ENCODE measurements at regions not wholly inside any gene's neighbourhood (a gene's known extent, or its start where the extent isn't known, plus 50 kb on each side); places are given as distances from the start of the nearest gene placed in this dataset.

DNA sequence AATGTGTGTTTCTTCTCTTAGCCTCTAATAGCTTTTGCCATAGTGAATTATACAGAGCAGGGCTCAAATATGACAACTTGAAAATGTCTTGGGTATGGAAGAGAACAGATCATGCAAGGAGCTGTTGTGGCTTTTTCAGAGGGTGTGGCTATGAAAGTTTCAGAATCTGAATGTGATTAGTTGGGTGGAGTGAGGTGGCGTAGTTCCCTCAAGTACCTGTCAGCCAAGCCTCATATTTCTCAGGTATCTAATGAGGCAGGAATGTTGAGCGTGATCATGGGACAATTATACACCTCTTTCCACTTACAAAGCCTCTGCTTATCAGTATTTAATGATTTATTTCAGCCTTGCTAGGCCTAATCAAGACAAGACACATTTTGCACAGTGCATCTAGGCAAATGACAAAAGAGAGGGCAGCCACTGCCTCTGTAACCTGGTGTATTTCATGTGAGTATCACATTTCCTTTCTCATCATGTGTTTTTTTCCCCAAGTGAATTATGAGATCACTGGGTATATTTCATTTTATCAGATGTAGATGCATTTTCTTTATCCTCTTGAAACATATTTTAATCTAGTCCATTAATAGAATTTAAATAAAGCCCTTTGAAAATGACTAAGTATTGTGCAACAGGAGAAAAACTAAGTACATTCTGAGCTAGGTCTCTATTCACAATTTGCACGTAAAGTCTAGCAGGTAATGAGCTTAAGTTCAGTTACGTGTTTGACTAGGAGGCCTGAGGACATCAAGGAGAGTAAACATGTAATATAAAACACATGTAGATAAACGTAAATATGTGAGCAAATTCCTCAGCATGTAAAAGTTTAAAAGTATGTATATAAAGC, 644.4 kb upstream of the IGFBP3 start:
- POLR2A ChIA-PET, result no interaction called here
- TF ChIP-seq CTCF (IDR thresholded peaks at IDR 0.05) (no peak), EZH2 (IDR thresholded peaks at IDR 0.05; ENCODE audit: borderline replicate concordance, insufficient read depth, low read depth, low read length, poor library complexity, severe bottlenecking) (no peak)

DNA sequence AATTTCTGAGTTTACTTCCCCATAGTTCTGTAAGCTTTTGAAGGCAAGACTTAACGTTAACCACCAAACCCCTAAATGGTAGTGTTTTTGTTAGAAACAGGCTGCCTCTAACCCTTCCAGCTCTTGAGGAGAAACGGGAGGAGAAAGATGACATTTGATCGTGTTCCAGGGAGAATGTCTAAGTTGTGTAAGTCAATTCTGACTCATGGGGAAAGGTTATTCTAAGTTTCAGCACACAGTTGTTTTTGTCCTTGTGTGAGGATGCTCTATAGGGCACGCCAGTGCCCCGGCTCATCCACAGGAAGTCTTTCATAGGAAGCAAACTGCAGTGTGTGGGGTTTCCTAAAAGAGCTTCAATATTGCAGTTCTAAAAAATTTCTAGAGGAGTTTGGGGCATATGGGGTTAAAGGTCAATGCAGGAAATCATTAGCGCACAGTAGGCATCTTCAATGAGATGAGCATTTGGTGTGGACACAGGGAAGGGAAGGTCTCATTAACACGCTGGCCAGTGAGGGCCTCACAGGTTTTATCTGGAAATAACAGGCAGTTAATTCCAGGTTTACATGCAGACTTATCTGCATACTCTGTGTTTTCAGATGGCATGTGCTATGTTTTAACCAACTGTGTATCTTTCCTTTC, 638.2 kb upstream of the IGFBP3 start:
- CTCF ChIA-PET, result no interaction called here
- Histone ChIP-seq H3K4me3 (ENCODE audit: control extremely low read depth in 1 of 5, extremely low read depth in 1 of 5, insufficient read depth in 1 of 5, low read depth in 2 of 5, low read length in 4 of 5) (no peak overlapping the region), H3K4me1 (ENCODE audit: control insufficient read depth in 2 of 2, insufficient read depth in 2 of 2, low read length in 2 of 2) (no peaks in the 10 kb centered on the region), H3K27ac (ENCODE audit: low read length in 2 of 2) (no peak overlapping the region), H3K4me2 (replicated peaks; ENCODE audit: low read depth, low read length, poor library complexity, severe bottlenecking) (no peak overlapping the region), H3K9me3 (ENCODE audit: control extremely low read depth in 1 of 3, control insufficient read depth in 2 of 3, insufficient read depth in 1 of 3, low read length in 2 of 3) (no peaks in the 10 kb centered on the region), H3K36me3 (replicated peaks in 1 of 2; ENCODE audit: control extremely low read depth in 1 of 2, control insufficient read depth in 1 of 2, extremely low read depth in 1 of 2, insufficient read depth in 2 of 2, low read length in 1 of 2) (no peaks in the 10 kb centered on the region), H3K79me2 (ENCODE audit: control insufficient read depth, insufficient read depth, low read length) (no peaks in the 10 kb centered on the region), H3K9ac (ENCODE audit: low read length) (no peak overlapping the region), H4K20me1 (ENCODE audit: control insufficient read depth, insufficient read depth, low read length, poor library complexity, severe bottlenecking) (no peaks in the 10 kb centered on the region), H3K27me3 (replicated peaks in 1 of 4; ENCODE audit: control extremely low read depth in 1 of 4, control insufficient read depth in 3 of 4, insufficient read depth in 4 of 4, low read length in 3 of 4) (no peaks in the 10 kb centered on the region), H2AFZ (ENCODE audit: insufficient read depth, low read depth, low read length, poor library complexity, severe bottlenecking) (no peak overlapping the region)
- Mint-ChIP-seq H3K27me3 (no peaks in the 10 kb centered on the region), H3K9me3 (ENCODE audit: insufficient read depth) (no peaks in the 10 kb centered on the region), H3K4me1 (no peaks in the 10 kb centered on the region), H3K27ac (no peak overlapping the region), H3K4me3 (no peak overlapping the region)
- POLR2A ChIA-PET, result no interaction called here
- no peak for ATAC-seq (ENCODE audit: low read depth)
- intact Hi-C loops (cut with micrococcal nuclease), result no loop called here
- WGBS (ENCODE audit: insufficient coverage), result 92% methylated on average over 6 of the region's 7 CpGs
- no peak for DNase-seq
- no peak for TF ChIP-seq EZH2 (IDR thresholded peaks at IDR 0.05; ENCODE audit: borderline replicate concordance, insufficient read depth, low read depth, low read length, poor library complexity, severe bottlenecking)
- no peak for TF ChIP-seq CTCF (IDR thresholded peaks at IDR 0.05)

More for the DNA sequence above, 644.4 kb upstream of the IGFBP3 start:
- Histone ChIP-seq H3K27me3 (replicated peaks in 1 of 4; ENCODE audit: control extremely low read depth in 1 of 4, control insufficient read depth in 3 of 4, insufficient read depth in 4 of 4, low read length in 3 of 4) (no peaks in the 10 kb centered on the region), H3K4me1 (ENCODE audit: control insufficient read depth in 2 of 2, insufficient read depth in 2 of 2, low read length in 2 of 2) (no peaks in the 10 kb centered on the region), H3K4me3 (ENCODE audit: control extremely low read depth in 1 of 5, extremely low read depth in 1 of 5, insufficient read depth in 1 of 5, low read depth in 2 of 5, low read length in 4 of 5) (no peak overlapping the region), H3K4me2 (replicated peaks; ENCODE audit: low read depth, low read length, poor library complexity, severe bottlenecking) (no peak overlapping the region), H4K20me1 (ENCODE audit: control insufficient read depth, insufficient read depth, low read length, poor library complexity, severe bottlenecking) (no peaks in the 10 kb centered on the region), H3K27ac (ENCODE audit: low read length in 2 of 2) (no peak overlapping the region), H3K36me3 (replicated peaks in 1 of 2; ENCODE audit: control extremely low read depth in 1 of 2, control insufficient read depth in 1 of 2, extremely low read depth in 1 of 2, insufficient read depth in 2 of 2, low read length in 1 of 2) (no peaks in the 10 kb centered on the region), H3K79me2 (ENCODE audit: control insufficient read depth, insufficient read depth, low read length) (no peaks in the 10 kb centered on the region), H3K9ac (ENCODE audit: low read length) (no peak overlapping the region), H3K9me3 (ENCODE audit: control extremely low read depth in 1 of 3, control insufficient read depth in 2 of 3, insufficient read depth in 1 of 3, low read length in 2 of 3) (peaks cover 0 to 3% (median 0%) of the 10 kb centered on the region in 3 donors), H2AFZ (ENCODE audit: insufficient read depth, low read depth, low read length, poor library complexity, severe bottlenecking) (no peak overlapping the region)
- Mint-ChIP-seq H3K4me1 (no peaks in the 10 kb centered on the region), H3K4me3 (no peak overlapping the region), H3K9me3 (ENCODE audit: insufficient read depth) (peaks cover 2% of the 10 kb centered on the region), H3K27ac (no peak overlapping the region), H3K27me3 (no peaks in the 10 kb centered on the region)
- no CpG with 5 or more reads among the region's 5 CpGs for WGBS (ENCODE audit: insufficient coverage)
- no peak for ATAC-seq (ENCODE audit: low read depth)
- intact Hi-C loops (cut with micrococcal nuclease), result no loop called here
- no peak for DNase-seq
- CTCF ChIA-PET, result no interaction called here
